Mammary epithelial cell (primary cell): ENCODE measurements at regions not wholly inside any gene's neighbourhood (a gene's known extent, or its start where the extent isn't known, plus 50 kb on each side); places are given as distances from the start of the nearest gene placed in this dataset.

ENCODE experiments used
- CTCF ChIP-seq, 2 donors: IDR thresholded peaks in 1 of 2; conservative IDR thresholded peaks in 1 of 2; 2 replicates each; pipeline ENCODE4 v1.5.1; 2011 to 2012; ENCODE audit warnings: inconsistent platforms in 2 of 2, low read length in 2 of 2, mild to moderate bottlenecking in 2 of 2, control low read depth in 1 of 2, low read depth in 1 of 2; ENCODE audit not compliant: insufficient read depth in 1 of 2; ENCODE audit errors: extremely low read depth in 1 of 2
- EZH2 ChIP-seq: IDR thresholded peaks from 2 replicates; pipeline ENCODE4 v1.6.1; 2012; ENCODE audit warnings: low read length, inconsistent platforms, borderline replicate concordance

- no peak for TF ChIP-seq EZH2
- TF ChIP-seq CTCF (conservative IDR thresholded peaks at IDR 0.05 in 1 of 2, IDR thresholded peaks at IDR 0.05 in 1 of 2; ENCODE audit: extremely low read depth in 1 of 2, insufficient read depth in 1 of 2, low read depth in 1 of 2, low read length in 2 of 2): no peak
Observed at GRCh38 chr14:34238610-34239009, 223.4 kb downstream of the SPTSSA start.
